Peyer's patch (tissue), 4 donors: ENCODE measurements at regions not wholly inside any gene's neighbourhood (a gene's known extent, or its start where the extent isn't known, plus 50 kb on each side); places are given as distances from the start of the nearest gene placed in this dataset.

Source experiments
- POLR2A ChIP-seq, 2 donors: fragments of 450-650 bp; IDR thresholded peaks; one replicate each; pipeline ENCODE4 v1.5.1; 2017; ENCODE audit warnings: antibody characterized with exemption in 2 of 2, mild to moderate bottlenecking in 2 of 2, moderate library complexity in 2 of 2
- TF ChIP-seq, protein P1 (sequence below), 6 experiments: fragments of 450-650 bp in 4 of 6; fragments of 200-600 bp in 2 of 6; sonication (generic) in 1 of 6; IDR thresholded peaks; one replicate each; pipeline ENCODE4 v1.5.1; 2017 to 2019; ENCODE audit warnings: antibody characterized with exemption in 6 of 6, mild to moderate bottlenecking in 3 of 6, moderate library complexity in 1 of 6

DNA sequence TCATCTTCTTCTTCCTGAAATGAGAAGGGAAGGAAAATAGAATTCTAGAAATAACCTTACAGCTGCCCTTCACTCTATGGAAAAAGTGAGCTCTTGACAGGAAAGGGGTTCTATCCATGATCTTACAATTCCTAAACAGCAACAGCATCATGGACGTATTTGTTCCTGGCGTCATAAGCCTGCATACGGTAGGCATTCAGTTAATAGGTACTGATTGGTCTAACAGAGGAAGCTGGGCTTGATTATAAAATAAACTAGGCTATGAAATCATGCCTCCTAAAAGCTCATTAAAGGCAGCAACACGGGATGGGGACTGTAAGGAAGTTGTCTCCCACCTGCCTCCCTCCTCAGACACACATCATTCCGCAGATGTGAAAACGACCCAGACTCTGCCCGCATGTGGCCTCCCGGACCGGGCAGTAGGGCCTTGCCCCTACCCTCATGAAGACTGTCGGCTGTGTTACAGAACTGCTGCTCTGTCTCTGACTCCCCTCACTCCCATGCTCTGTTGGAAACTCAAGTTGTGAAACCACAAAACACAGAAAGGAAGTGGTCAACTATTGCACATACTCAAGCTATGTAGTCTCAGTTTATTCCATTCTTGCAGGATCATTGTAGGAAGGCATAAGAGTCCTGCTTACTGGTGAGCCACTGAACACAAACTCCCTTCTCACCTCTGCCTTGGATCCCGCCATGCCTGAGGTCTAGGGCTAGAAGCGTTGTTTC lies 129.8 kb downstream of the DLEU7 start:
- TF ChIP-seq, protein P1, sequence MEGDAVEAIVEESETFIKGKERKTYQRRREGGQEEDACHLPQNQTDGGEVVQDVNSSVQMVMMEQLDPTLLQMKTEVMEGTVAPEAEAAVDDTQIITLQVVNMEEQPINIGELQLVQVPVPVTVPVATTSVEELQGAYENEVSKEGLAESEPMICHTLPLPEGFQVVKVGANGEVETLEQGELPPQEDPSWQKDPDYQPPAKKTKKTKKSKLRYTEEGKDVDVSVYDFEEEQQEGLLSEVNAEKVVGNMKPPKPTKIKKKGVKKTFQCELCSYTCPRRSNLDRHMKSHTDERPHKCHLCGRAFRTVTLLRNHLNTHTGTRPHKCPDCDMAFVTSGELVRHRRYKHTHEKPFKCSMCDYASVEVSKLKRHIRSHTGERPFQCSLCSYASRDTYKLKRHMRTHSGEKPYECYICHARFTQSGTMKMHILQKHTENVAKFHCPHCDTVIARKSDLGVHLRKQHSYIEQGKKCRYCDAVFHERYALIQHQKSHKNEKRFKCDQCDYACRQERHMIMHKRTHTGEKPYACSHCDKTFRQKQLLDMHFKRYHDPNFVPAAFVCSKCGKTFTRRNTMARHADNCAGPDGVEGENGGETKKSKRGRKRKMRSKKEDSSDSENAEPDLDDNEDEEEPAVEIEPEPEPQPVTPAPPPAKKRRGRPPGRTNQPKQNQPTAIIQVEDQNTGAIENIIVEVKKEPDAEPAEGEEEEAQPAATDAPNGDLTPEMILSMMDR (IDR thresholded peaks at IDR 0.05) = no peak
- TF ChIP-seq POLR2A (IDR thresholded peaks at IDR 0.05) = peak in 1 of 2 donors; percentile 14
